Testis (tissue), 2 donors: ENCODE measurements at regions not wholly inside any gene's neighbourhood (a gene's known extent, or its start where the extent isn't known, plus 50 kb on each side); places are given as distances from the start of the nearest gene placed in this dataset.

Experiments
- DNase-seq: peaks from one replicate; pipeline ENCODE4 v3.0.0-alpha.2; 2019
- H3K27ac ChIP-seq, 2 donors: fragments of 200-600 bp; sonication (generic); one replicate each; pipeline ENCODE4 v1.5.1; 2019
- H3K27me3 ChIP-seq: fragments of 200-600 bp; sonication (generic); one replicate; pipeline ENCODE4 v1.5.1; 2019
- H3K36me3 ChIP-seq: fragments of 200-600 bp; sonication (generic); one replicate; pipeline ENCODE4 v1.5.1; 2017; ENCODE audit warnings: low read depth; ENCODE audit errors: missing control alignments
- H3K4me1 ChIP-seq: fragments of 200-600 bp; sonication (generic); one replicate; pipeline ENCODE4 v1.5.1; 2019
- H3K4me3 ChIP-seq, 2 donors: fragments of 200-600 bp; sonication (generic); one replicate each; pipeline ENCODE4 v1.5.1; 2017 to 2019
- H3K9me3 ChIP-seq: fragments of 200-600 bp; sonication (generic); one replicate; pipeline ENCODE4 v1.5.1; 2017
- CTCF ChIP-seq, 3 experiments: fragments of 450-650 bp in 2 of 3; fragments of 200-600 bp in 1 of 3; sonication (generic) in 1 of 3; IDR thresholded peaks; one replicate each; pipeline ENCODE4 v1.5.1; 2016 to 2019; ENCODE audit warnings: antibody characterized with exemption in 3 of 3, mild to moderate bottlenecking in 2 of 3, moderate library complexity in 1 of 3
- POLR2A ChIP-seq: fragments of 450-650 bp; IDR thresholded peaks from one replicate; pipeline ENCODE4 v1.6.1; 2017; ENCODE audit warnings: antibody characterized with exemption, mild to moderate bottlenecking, moderate library complexity
- WGBS, 2 donors: methylation state at CpG; one replicate each; pipeline ENCODE4 v1.1.5; 2018; 5-methylcytosine and 5-hydroxymethylcytosine counted together
- intact Hi-C: fragments of 100-400 bp; cut with DNase I; formaldehyde crosslinking; loops from one replicate; pipeline ENCODE4 v1.15.1; 2023; ENCODE audit warnings: low total_unique reads

GRCh38 chrX:4314586-4314985 lies 601.1 kb upstream of the PRKX start:
- Histone ChIP-seq H3K9me3 (no peaks in the 10 kb centered on the region), H3K4me3 (no peak overlapping the region), H3K4me1 (no peaks in the 10 kb centered on the region), H3K36me3 (no peaks in the 10 kb centered on the region), H3K27ac (no peak overlapping the region), H3K27me3 (no peaks in the 10 kb centered on the region)
- 60 to 89% methylated on average over 1 of the region's 1 CpG for WGBS, 2 donors
- TF ChIP-seq CTCF (IDR thresholded peaks at IDR 0.05) = no peak
- no peak for TF ChIP-seq POLR2A
- intact Hi-C loops = no loop called here
- DNase-seq = no peak

GRCh38 chrX:4277122-4277521 lies 563.7 kb upstream of the PRKX start:
- H3K4me1 ChIP-seq = no peaks in the 10 kb centered on the region
- H3K9me3 ChIP-seq = no peaks in the 10 kb centered on the region
- H3K27ac ChIP-seq = no peak overlapping the region
- intact Hi-C loops = no loop called here
- H3K27me3 ChIP-seq = no peaks in the 10 kb centered on the region
- TF ChIP-seq CTCF (IDR thresholded peaks at IDR 0.05) (no peak), POLR2A (no peak)
- DNase-seq = no peak
- 49 to 66% methylated on average over 4 of the region's 4 CpGs for WGBS, 2 donors
- H3K4me3 ChIP-seq = no peak overlapping the region
- no peaks in the 10 kb centered on the region for H3K36me3 ChIP-seq

GRCh38 chrX:4268676-4269075 lies 555.2 kb upstream of the PRKX start:
- Histone ChIP-seq H3K27ac (no peak overlapping the region), H3K36me3 (no peaks in the 10 kb centered on the region), H3K27me3 (no peaks in the 10 kb centered on the region), H3K4me3 (no peak overlapping the region), H3K9me3 (no peaks in the 10 kb centered on the region), H3K4me1 (no peaks in the 10 kb centered on the region)
- intact Hi-C loops = no loop called here
- no peak for DNase-seq
- TF ChIP-seq POLR2A = no peak
- no peak for TF ChIP-seq CTCF (IDR thresholded peaks at IDR 0.05)
- WGBS, 2 donors = 35 to 36% methylated on average over 2 of the region's 2 CpGs

GRCh38 chrX:4265036-4265435 lies 551.6 kb upstream of the PRKX start:
- WGBS, 2 donors = 86% methylated on average over 4 of the region's 4 CpGs

More at GRCh38 chrX:4265036-4265435, 551.6 kb upstream of the PRKX start:
- no peaks in the 10 kb centered on the region for H3K9me3 ChIP-seq
- DNase-seq = no peak
- no peaks in the 10 kb centered on the region for H3K27me3 ChIP-seq
- no peaks in the 10 kb centered on the region for H3K4me1 ChIP-seq
- TF ChIP-seq CTCF (IDR thresholded peaks at IDR 0.05) (no peak), POLR2A (no peak)
- H3K27ac ChIP-seq = no peak overlapping the region
- no peak overlapping the region for H3K4me3 ChIP-seq
- H3K36me3 ChIP-seq = no peaks in the 10 kb centered on the region
- intact Hi-C loops = no loop called here
